Hematopoietic multipotent progenitor cell treated with erythropoietin and hydrocortisone succinate and interleukin-3 and kit ligand, for 15 days (in vitro differentiated cells): ENCODE measurements at regions not wholly inside any gene's neighbourhood (a gene's known extent, or its start where the extent isn't known, plus 50 kb on each side); places are given as distances from the start of the nearest gene placed in this dataset.

Source experiments
- DNase-seq: peaks from one replicate; pipeline ENCODE4 v3.0.0-alpha.2; 2015; ENCODE audit warnings: low spot score

DNA sequence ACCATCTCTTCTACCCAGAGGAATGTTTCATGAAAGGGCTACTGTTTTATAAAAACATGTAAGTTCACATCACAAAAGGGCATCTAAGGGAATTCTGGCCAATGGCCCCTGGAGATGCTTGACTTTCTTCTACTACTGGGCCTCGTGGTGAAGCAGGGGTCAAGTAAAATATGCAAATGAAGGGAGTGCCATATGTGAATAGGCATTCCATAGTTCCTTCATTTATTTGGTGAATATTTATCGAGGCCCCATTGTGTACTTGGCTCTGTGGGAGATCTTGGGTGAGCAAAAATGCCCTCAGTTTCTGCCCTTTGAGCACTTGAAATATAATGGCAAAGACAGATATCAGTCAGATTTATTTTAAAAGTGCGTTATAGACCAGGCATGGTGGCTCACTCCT is 101.3 kb upstream of the CACNA2D3 start:
- DNase-seq: no peak

DNA sequence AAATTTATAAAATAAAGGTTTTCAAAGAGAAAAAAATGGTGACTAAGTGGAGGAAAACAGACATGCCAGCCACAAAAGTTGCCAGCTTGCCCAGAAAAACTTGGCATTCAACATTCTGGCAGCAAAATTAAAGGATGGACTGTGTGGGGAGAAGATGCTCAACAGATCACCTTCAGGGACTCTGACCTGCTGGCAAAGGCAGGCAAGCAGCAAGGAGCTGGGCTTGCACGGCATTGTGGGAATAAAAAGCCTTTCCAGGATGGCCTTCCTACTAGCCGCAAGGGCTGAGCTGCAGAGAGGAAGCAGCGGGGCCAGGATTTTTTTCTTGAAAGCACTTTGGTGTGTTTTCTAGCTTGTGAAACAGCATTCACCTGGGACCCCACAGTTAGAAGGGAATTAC is 101.9 kb upstream of the CACNA2D3 start:
- DNase-seq: no peak

DNA sequence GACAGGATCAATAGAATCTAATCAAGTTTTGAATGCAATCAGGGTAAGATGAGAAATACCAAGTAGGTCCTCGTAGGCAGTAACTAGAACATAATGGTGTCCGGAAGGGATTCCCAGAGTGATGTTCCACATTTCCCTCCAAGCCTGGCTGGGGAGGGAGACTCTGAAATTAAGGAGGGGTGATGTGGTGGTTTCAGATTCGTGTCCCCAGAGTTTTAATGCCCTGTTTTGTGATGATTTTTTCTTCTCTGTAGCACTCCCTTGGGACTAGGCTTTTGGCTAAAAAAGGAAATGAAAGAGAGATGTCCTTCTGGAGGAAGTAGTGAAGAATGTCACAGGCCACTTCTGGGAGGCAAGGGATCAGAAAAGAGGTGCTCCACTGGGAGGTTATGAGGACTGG is 108.3 kb upstream of the CACNA2D3 start:
- no peak for DNase-seq

DNA sequence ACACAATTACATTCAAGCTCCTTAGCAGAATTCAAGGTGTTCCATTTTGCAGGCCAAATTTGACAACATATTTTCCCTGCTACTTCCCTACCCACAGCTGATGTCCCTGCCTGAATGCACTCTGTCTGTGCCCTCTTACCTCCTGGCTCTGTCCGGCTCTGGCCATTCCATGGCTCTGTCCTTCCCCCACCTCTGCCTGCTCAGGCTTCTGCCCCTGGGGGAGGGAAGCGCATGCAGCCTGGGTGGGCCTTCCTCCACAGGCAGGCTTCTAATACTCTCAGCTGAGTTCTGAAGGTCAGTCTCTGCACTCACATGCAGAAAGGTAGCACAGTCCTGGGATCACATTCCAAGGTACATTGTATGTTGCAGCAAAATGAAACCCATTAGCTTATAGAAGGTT is 113.6 kb upstream of the CACNA2D3 start:
- DNase-seq: no peak

DNA sequence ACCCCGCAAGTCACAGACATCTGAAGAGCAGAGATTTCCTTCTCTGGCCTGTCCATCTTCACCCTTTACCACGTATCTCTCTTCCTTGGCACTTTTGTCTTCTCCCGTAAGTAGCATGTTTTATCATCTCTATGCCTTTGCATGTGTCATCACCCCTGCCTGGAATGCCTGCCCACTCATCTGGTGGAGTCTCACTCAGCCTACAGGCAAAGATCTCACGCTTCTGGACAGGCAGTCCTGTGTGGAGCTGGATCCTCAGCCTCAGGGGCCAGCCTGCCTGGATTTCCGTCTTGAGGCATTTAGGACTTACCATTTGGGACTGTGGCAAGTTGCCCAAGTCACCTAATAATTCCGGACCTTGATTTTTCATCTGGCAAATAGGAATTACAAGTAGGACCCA is 114.3 kb upstream of the CACNA2D3 start:
- no peak for DNase-seq

DNA sequence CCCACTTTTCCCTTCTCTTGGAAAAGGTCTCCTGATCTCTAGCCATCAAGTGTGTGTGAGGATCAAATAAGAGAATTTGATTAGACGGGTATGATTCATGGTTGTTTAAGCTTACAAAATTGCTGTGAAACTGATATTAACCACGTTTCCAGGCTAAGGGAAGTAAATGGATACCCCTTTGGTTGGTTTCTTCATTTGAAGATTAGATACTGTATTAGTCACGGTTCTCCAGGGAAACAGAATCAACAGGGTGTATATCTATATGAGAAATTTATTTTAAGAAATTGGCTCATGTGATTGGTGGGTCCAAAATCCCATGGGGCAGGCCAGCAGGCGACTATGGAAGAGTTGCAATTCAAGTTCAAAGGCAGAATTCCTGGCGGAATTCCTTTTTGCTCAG is 112.7 kb upstream of the SELENOK start:
- no peak for DNase-seq

DNA sequence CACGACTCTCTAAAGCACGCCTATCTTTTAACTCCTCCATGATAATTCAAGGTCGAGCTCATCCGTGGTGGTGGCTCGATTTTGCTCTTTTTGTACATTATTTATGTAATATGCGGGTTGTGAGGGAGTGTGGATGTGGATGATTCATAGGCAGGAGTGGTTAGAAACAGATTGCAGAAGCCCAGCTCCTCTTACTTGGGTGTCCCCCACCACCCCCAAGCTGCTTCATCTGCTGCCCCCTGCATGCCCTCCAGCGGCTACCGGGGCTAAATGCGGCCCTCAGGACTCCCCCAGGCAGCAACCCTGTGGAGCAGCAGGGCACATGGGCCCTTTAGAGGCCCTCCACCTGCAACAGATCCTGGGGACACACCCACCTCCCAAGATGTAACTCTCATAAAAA is 111.5 kb upstream of the SELENOK start:
- DNase-seq: no peak

DNA sequence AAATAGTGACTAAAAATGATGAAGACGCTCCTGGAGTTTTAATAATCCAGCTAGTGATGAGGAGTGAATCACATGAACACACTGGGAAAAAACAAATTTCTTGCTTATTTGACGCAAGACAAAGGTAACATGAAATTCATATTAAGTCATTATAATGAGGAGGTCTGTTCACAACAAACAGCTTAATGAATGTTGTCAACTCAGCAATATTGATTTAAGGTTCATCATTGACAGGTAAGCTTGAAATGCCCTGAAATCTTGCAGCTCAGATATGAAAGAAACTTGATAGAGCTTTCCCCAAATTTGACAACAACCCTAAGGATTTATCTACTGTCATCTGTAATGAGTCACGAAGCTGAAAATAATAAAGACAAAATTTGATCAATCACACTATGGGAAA is 108.1 kb upstream of the SELENOK start:
- DNase-seq: no peak

DNA sequence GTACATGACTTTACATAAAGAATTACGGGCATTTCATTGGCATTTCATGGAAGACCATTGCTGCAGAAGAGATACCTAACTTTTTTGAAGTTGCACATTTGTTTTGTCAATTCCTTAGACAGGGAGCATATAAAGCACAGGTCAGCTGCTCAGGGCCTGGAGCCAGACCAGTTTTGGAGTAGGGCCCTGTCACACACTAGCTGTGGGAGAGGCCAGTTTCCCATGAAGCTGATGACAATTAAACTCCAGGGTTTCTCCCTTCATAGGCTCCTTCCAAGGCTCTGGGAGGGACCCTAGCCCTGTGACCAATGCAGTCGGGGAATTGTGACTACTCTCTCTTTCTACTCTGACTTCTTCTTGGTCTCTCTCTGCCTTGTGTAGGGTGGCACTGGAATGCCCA is 107.3 kb upstream of the SELENOK start:
- no peak for DNase-seq

DNA sequence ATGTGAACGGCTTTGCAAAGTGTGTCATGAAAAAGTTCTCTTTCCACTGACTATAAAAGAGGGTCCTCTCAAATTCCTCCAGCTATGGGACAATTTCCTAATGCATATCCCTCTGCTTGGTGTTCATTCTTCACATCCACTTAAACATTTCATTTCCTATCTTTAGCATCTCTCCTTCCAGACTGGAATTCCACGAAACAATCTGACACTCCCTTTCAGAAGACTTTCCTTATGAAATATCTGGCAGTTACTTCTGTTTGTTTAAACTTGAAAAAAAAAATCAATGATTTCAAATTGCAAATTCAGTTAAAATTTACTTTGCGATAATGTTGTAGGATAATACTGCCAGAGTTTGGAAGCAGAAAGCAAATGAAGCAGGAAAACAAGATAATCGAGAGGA is 105.8 kb upstream of the SELENOK start:
- no peak for DNase-seq

DNA sequence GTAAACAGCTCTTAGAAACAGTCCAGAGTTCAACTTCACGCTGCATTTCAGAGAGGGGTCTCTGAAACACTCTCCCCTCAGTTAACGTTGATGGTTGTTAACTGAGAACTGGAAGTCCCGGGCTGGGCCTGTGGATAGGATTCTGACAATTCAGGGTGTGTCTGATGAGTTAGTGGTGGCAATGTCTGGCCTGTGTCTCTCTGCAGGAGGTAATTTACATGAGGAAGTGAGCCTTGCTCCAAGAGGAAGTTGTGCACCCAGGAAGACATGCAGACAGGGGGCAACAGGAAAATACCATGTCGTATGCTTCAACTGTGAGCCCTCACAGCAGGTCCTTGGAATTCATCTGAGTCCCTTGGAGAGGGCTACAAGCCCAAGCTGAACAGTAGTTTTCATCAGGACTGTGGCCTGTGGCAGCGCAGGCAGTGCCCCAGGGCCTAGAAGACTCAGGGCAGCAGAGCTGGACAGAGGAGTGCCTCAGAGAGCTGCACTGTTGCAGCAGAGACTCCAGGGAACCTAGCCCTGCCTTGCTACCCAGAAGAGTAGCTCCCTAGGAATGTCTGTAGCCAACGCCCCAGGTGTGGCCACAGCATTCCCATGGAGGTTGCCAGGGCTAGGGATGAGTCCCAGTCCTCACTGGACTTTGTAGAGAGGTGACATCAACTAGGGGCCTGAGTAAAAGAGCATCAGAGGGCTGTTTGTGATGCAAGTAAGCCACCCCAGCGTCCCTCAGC is 104.6 kb upstream of the SELENOK start:
- DNase-seq: no peak

DNA sequence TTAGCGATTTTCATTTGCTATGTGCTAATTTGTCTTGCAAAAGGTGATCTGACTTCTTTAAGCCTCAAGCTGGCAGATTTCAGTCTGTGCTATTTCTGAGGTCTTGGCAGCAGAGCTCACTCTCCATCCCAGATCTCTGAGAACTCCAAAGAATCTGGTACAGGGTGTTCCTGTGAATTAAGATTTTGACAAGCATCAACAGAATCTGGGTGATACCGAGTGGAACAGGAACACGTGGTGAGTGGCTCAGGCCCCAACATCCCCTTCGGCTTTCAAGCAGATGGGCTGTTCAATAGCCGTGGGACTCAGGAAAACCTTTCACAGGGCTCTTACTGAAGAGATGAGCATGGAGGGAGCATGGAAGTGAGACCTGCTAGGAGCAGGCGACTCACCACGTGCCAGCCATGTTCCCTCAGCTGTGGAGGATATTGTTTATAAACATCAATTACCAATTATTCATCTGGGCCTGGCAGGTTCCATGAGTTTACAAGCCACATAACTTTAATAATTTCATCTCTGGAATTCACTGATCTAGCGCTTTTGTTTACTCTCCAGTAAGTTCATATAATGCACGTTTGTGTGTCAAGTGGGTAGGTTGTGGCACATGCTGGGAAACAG is 103.4 kb upstream of the SELENOK start:
- no peak for DNase-seq

DNA sequence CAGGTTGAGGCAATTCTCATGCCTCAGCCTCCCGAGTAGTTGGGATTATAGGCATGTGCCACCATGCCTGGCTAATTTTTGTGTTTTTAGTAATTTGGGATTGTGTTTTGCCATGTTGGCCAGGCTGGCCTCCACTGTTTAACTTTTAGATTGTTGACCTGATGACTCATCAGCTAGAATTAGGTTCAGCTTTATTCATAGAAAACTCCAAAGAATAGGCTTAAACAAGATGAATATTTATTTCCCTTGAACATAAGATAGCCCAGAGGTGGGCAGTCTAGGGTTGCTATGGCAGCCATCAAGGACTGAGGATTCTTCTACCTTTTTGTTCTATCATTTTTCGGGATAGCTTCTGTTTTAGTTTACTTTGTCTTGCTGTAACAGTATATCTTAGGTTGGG is 99.6 kb upstream of the SELENOK start:
- no peak for DNase-seq

DNA sequence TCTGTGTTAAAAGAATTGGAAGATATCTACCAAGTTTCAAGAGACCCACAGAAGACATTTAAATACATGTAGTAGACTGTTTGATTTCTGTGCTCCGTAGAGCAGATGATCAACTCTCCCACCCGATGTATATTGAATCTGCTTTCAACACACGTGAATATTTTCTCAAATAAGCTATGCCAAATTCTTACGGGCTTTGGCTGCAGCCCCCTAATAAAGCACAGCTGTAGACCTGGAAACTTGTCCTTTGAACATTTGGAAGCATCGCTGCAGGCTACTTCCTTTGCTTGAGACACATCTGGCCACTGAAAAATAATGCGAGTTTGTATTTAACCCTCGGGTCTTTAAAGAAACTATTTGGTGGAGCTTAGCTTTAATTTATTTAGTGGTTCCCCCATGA is 98.3 kb upstream of the SELENOK start:
- no peak for DNase-seq

DNA sequence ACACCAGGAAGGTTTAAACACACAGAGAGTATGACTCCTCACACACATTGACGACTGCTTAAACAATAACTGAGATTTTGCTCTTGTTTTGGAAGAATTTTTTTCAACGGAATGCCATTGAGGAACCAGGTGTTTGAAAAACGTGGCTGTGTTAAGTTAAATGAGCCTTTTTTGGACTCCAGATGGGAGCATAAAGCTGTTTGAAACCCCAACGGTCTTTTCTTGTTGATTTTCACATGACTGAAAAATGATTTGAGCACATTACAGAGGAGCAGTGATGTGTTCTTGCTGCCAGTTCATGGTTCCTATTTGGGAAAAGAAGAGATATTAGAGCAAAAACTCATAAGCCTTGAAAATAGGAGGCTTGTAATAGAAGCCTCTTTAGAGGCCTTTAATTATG is 97.8 kb upstream of the SELENOK start:
- DNase-seq: no peak

DNA sequence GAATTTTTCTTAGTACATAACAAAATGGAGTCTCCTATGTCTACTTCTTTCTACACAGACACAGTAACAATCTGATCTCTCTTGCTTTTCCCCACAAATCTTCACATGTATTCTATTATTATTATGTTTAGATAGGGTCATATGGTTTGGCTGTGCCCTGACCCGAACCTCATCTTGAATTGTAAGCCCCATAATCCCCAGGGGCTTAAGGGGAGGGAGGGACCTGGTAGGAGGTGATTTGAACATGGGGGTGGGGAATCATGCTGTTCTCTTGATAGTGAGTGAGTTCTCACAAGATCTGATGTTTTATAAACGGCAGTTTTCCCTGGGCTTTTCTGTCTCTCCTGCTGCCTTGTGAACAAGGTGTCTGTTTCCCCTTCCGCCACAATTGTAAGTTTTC is 86.7 kb upstream of the SELENOK start:
- no peak for DNase-seq

DNA sequence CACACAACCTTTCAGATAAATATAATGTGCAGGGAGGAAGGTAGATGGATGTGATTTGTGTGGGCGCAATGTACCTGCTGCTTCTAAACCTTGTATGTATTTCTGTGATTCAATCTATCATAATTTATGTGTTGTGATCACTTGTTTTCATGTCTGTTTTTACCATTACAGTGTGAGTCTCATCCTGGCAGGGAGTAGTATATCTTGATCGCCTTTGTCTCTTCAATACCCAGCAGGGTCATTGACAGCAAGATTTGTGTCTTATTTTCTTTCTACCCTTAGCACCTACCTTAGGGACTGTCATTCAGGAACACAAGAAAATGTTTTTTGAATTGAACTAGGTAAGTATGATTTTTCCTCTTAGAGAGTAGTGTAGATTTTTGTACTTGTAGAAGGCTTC is 83.7 kb upstream of the SELENOK start:
- no peak for DNase-seq

DNA sequence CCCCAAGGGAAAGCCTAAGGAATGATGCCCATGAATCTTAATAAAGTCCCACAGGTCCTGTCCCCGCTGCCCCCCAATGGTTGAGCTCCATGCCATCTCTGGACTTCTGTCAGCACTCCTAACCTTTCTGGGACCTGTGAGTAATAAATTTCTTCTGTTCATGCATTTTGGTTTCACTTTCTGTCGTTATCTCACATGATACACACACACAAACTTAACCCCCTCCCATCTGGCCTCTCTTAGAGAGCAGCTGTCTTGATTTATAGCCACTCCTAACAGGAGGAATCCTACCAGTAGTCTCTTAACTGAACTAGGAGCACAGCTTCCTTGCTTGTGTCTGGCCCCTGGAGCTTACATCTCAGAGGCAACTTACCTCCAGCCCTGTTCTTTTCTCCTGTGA is 82.7 kb upstream of the SELENOK start:
- no peak for DNase-seq

DNA sequence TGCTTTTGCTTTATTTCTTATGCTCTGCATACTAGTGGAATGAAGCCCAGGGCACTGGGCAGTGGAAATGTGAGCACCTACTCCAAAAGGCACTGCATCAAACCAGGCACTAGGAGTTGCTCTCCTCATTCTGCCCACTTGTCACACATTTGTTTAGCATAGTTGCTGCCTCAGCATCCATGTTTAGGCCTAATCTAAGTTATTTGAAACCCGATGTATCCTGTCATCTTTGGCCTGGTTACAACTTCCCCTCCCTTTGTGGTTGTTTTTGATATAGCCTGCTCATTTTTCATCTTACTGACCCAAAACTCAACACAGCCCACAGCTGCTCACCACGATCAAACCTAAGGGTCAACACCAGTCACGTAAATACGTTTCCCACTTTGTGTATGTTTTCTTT is 82.2 kb upstream of the SELENOK start:
- DNase-seq: no peak

DNA sequence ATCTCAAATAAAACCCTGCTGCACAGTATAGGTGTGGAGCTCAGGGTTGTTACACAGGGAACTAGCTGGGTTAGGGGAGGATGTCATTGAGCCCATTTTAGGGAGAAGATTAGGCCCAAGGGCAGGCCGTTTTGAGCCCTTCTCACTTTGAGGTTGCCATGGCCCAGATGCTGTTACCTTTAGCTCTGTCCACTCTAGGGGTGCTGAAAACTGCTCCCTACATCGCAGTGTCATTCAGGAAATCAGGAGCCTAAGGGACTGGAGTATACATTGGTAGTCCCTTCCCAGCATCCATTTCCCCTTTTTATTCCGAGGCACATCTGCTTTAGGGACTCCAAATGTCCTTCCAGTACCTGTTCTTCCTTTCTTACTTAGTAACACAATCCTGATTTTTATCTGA is 79.0 kb upstream of the SELENOK start:
- DNase-seq: no peak

DNA sequence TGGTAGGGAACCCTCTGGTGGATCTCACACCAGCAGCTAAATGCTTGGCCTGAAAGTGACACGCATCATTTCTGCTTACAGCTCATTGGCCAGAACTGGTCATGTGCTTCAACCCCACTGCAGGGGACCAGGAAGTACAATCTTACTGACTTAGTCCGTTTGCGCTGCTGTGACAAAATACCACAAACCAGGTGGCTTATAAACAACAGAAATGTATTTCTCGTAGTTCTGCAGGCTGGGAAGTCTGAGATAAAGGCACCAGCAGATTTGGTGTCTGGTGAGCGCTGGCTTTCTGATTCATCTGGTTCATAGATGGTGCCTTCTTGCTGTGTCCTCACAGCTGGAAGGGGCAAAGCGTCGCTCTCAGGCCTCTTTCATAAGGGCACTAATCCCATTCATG is 77.4 kb upstream of the SELENOK start:
- DNase-seq: no peak

DNA sequence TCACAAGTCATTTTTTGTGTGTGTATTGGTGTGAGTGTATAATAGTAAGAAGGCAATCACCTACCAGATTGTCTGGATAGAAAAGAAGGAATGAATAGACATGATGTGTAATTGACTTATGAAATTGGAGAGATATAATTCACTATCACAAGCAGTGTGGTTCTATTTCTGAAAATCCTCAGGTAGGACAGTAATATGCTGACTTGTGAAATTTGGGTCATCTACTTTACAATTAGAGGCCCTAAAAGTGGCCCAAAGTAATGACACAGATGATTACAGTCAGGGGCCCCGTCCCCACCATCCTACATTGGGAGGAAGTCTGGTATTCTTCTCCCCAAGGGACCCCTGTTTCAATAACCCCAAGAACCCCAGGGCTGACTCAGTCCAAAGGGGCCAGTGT is 73.6 kb upstream of the SELENOK start:
- no peak for DNase-seq

DNA sequence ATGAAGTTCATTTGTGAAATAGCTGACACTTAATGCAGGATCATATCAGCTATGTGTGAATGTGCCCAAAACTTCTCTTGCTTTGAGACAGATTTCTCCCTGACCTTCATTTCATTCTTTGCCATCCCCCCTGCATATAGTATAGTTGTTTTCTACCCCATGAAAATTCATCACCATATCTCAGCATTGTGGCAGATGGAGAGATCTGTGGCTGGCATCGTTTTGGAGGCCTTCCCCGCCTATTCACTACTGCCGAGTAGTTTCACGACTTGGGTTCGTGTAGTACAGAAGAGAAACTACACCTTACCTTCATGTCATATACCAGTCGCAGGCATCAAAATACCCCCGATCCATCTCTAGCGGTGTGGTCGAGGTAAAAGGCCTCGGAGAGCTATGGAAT is 66.2 kb upstream of the SELENOK start:
- no peak for DNase-seq

DNA sequence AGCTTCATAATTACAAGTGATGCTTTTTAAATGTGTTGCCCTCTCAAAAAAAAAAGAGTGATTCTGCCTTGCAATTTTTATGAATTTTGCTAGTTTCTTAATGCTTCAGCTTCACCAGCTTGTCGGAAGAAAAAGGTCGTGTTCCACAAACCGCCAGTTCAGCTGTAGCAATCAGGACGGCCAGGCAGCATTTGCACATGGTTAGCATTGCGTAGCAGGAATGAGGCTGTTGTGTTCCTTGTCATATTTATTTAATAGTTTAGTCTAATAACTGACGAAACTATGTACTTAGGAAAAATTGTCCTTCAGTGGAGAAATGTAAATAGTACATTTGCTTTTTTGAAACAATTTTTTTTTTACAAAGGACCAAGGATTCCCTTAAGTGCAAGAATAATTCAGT is 64.9 kb upstream of the SELENOK start:
- no peak for DNase-seq
